GM23338 (cell line): ENCODE measurements at regions not wholly inside any gene's neighbourhood (a gene's known extent, or its start where the extent isn't known, plus 50 kb on each side); places are given as distances from the start of the nearest gene placed in this dataset.

ENCODE experiments used
- ATAC-seq: fragments of 200-7000 bp; cut with Tn5 transposase; 3 replicates; pipeline ENCODE4 v1.9.1; 2020
- DNase-seq: peaks from one replicate; pipeline ENCODE4 v3.0.0-alpha.2; 2015; ENCODE audit warnings: low spot score
- H2AFZ ChIP-seq: fragments of 200-600 bp; sonication (generic); 2 replicates; pipeline ENCODE4 v1.8.0; 2016; ENCODE audit warnings: antibody characterized with exemption, mild to moderate bottlenecking, moderate library complexity
- H3F3A ChIP-seq: fragments of 200-600 bp; sonication (generic); replicated peaks from 2 replicates; pipeline ENCODE4 v1.8.0; 2017; ENCODE audit warnings: antibody characterized with exemption, mixed run types, low read depth
- H3K27ac ChIP-seq: fragments of 200-600 bp; sonication (generic); 2 replicates; pipeline ENCODE4 v1.6.1; 2016; ENCODE audit warnings: low read depth
- H3K27me3 ChIP-seq: fragments of 200-600 bp; sonication (generic); 2 replicates; pipeline ENCODE4 v1.8.0; 2016; ENCODE audit warnings: mild to moderate bottlenecking, mixed run types, moderate library complexity; ENCODE audit not compliant: insufficient read depth
- H3K36me3 ChIP-seq: fragments of 200-600 bp; sonication (generic); 2 replicates; pipeline ENCODE4 v1.8.0; 2016; ENCODE audit warnings: mild to moderate bottlenecking; ENCODE audit not compliant: insufficient read depth
- H3K4me1 ChIP-seq: fragments of 200-600 bp; sonication (generic); 2 replicates; pipeline ENCODE4 v1.8.0; 2016; ENCODE audit warnings: mild to moderate bottlenecking, moderate library complexity; ENCODE audit not compliant: insufficient read depth
- H3K4me2 ChIP-seq: fragments of 200-600 bp; sonication (generic); 2 replicates; pipeline ENCODE4 v1.7.1; 2017; ENCODE audit warnings: mixed run types
- H3K4me3 ChIP-seq: fragments of 200-600 bp; sonication (generic); 2 replicates; pipeline ENCODE4 v1.6.1; 2016; ENCODE audit warnings: mixed run types
- H3K79me2 ChIP-seq: fragments of 200-600 bp; sonication (generic); replicated peaks from 2 replicates; pipeline ENCODE4 v1.8.0; 2017; ENCODE audit warnings: mild to moderate bottlenecking; ENCODE audit not compliant: insufficient read depth
- H3K9me2 ChIP-seq: fragments of 200-600 bp; sonication (generic); 2 replicates; pipeline ENCODE4 v1.8.0; 2017; ENCODE audit not compliant: insufficient read depth
- H4K20me1 ChIP-seq: fragments of 200-600 bp; sonication (generic); replicated peaks from 2 replicates; pipeline ENCODE4 v1.8.0; 2017; ENCODE audit warnings: mild to moderate bottlenecking; ENCODE audit not compliant: insufficient read depth
- H3K27ac Mint-ChIP-seq: 2 replicates; pipeline ENCODE4 v1.8.0; 2020; ENCODE audit warnings: inconsistent platforms, mild to moderate bottlenecking, moderate library complexity, mixed read lengths
- H3K27me3 Mint-ChIP-seq: 3 replicates; pipeline ENCODE4 v1.8.0; 2022; ENCODE audit warnings: low read depth, mild to moderate bottlenecking, moderate library complexity, mixed read lengths, inconsistent platforms; ENCODE audit not compliant: insufficient read depth, poor library complexity
- H3K36me3 Mint-ChIP-seq: 3 replicates; pipeline ENCODE4 v1.8.0; 2021; ENCODE audit warnings: low read depth, mild to moderate bottlenecking, inconsistent platforms, moderate library complexity, mixed read lengths
- H3K4me1 Mint-ChIP-seq: 3 replicates; pipeline ENCODE4 v1.8.0; 2020; ENCODE audit warnings: mild to moderate bottlenecking, inconsistent platforms, mixed read lengths
- H3K4me3 Mint-ChIP-seq: 3 replicates; pipeline ENCODE4 v1.8.0; 2021; ENCODE audit warnings: moderate library complexity, mild to moderate bottlenecking, inconsistent platforms, mixed read lengths
- H3K9me3 Mint-ChIP-seq: 3 replicates; pipeline ENCODE4 v1.8.0; 2020; ENCODE audit warnings: moderate library complexity, mild to moderate bottlenecking, inconsistent platforms, mixed read lengths
- CREB1 ChIP-seq: fragments of 250-450 bp; sonication (Bioruptor Pico); IDR thresholded peaks from 2 replicates; pipeline ENCODE4 v1.5.0; 2020; ENCODE audit warnings: low read depth, mild to moderate bottlenecking, moderate library complexity
- CTCF ChIP-seq, 2 experiments: fragments of 200-600 bp in 1 of 2; sonication (generic) in 1 of 2; conservative IDR thresholded peaks; 2 replicates each; pipeline versions ENCODE4 v1.5.1 to v1.6.1; 2016 to 2017; ENCODE audit warnings: antibody characterized with exemption in 2 of 2, low read depth in 2 of 2, mild to moderate bottlenecking in 2 of 2, moderate library complexity in 1 of 2
- ETS1 ChIP-seq: IDR thresholded peaks from 2 replicates; pipeline ENCODE4 v1.6.1; 2016; ENCODE audit warnings: antibody characterized with exemption
- EZH2 ChIP-seq: fragments of 200-600 bp; sonication (generic); IDR thresholded peaks from one replicate; pipeline ENCODE4 v1.8.0; 2017; ENCODE audit warnings: antibody characterized with exemption, mild to moderate bottlenecking, low read depth; ENCODE audit not compliant: unreplicated experiment
- EZH2phosphoT487 ChIP-seq: fragments of 200-600 bp; sonication (generic); IDR thresholded peaks from one replicate; pipeline ENCODE4 v1.8.1; 2018; ENCODE audit warnings: antibody characterized with exemption; ENCODE audit not compliant: unreplicated experiment
- JUNB ChIP-seq: IDR thresholded peaks from one replicate; pipeline ENCODE4 v1.6.1; 2016; ENCODE audit warnings: antibody characterized with exemption; ENCODE audit not compliant: unreplicated experiment
- NANOG ChIP-seq: IDR thresholded peaks from 2 replicates; pipeline ENCODE4 v1.6.1; 2016; ENCODE audit warnings: antibody characterized with exemption, borderline replicate concordance
- POLR2AphosphoS5 ChIP-seq: IDR thresholded peaks from 2 replicates; pipeline ENCODE4 v1.6.1; 2016; ENCODE audit warnings: antibody characterized with exemption, low read depth
- STAT1 ChIP-seq: IDR thresholded peaks from one replicate; pipeline ENCODE4 v1.6.1; 2016; ENCODE audit warnings: antibody characterized with exemption; ENCODE audit not compliant: unreplicated experiment
- ZNF114 ChIP-seq: fragments of 250-450 bp; sonication (Bioruptor Pico); IDR thresholded peaks from 2 replicates; pipeline ENCODE4 v1.5.0; 2020; ENCODE audit warnings: mild to moderate bottlenecking, moderate library complexity
- ZNF331 ChIP-seq: fragments of 250-450 bp; sonication (Bioruptor Pico); IDR thresholded peaks from 2 replicates; pipeline ENCODE4 v1.5.0; 2020; ENCODE audit warnings: low read depth, mild to moderate bottlenecking, moderate library complexity
- ZNF462 ChIP-seq: fragments of 250-450 bp; sonication (Bioruptor Pico); IDR thresholded peaks from 2 replicates; pipeline ENCODE4 v1.5.0; 2020; ENCODE audit warnings: mild to moderate bottlenecking, moderate library complexity
- TF ChIP-seq, protein P1 (sequence below): IDR thresholded peaks from one replicate; pipeline ENCODE4 v1.6.1; 2018; ENCODE audit warnings: antibody characterized with exemption; ENCODE audit not compliant: unreplicated experiment

DNA sequence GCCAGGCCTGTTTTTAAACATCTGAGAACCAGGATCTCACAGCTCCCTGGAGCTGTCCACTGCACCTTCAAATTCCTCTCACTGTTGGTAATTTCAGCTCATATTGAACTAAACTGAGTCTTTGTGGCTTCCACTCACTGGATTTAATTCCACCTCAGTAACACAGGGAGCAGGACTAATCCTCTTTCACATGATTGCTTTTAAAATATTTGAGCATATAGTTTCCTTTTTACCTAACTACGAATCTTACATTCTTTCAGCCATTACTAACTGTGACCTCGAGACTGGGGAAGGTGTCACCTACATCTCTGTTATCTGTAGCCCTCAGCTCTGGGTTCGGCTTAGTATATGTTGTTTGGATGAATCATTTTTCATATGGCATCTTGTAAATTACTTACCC, 194.3 kb upstream of the C2CD4B start:
- ATAC-seq (no peak), DNase-seq (no peak)
- Histone ChIP-seq H3K27me3 (no peaks in the 10 kb centered on the region), H3K27ac (no peak overlapping the region), H3K36me3 (no peaks in the 10 kb centered on the region), H3K79me2 (no peaks in the 10 kb centered on the region), H2AFZ (no peak overlapping the region), H3K4me1 (no peaks in the 10 kb centered on the region), H4K20me1 (no peaks in the 10 kb centered on the region), H3K9me2 (no peaks in the 10 kb centered on the region), H3K4me3 (no peak overlapping the region), H3K4me2 (no peak overlapping the region), H3F3A (no peaks in the 10 kb centered on the region)
- TF ChIP-seq EZH2 (no peak), EZH2phosphoT487 (no peak), CTCF (conservative IDR thresholded peaks at IDR 0.05; ENCODE audit: low read depth in 2 of 2) (no peak), STAT1 (no peak), NANOG (no peak), ZNF462 (no peak), ZNF331 (CRISPR knock-in tag) (no peak), ZNF114 (CRISPR knock-in tag) (no peak), ETS1 (no peak), CREB1 (no peak), POLR2AphosphoS5 (no peak), JUNB (no peak)
- TF ChIP-seq, protein P1, sequence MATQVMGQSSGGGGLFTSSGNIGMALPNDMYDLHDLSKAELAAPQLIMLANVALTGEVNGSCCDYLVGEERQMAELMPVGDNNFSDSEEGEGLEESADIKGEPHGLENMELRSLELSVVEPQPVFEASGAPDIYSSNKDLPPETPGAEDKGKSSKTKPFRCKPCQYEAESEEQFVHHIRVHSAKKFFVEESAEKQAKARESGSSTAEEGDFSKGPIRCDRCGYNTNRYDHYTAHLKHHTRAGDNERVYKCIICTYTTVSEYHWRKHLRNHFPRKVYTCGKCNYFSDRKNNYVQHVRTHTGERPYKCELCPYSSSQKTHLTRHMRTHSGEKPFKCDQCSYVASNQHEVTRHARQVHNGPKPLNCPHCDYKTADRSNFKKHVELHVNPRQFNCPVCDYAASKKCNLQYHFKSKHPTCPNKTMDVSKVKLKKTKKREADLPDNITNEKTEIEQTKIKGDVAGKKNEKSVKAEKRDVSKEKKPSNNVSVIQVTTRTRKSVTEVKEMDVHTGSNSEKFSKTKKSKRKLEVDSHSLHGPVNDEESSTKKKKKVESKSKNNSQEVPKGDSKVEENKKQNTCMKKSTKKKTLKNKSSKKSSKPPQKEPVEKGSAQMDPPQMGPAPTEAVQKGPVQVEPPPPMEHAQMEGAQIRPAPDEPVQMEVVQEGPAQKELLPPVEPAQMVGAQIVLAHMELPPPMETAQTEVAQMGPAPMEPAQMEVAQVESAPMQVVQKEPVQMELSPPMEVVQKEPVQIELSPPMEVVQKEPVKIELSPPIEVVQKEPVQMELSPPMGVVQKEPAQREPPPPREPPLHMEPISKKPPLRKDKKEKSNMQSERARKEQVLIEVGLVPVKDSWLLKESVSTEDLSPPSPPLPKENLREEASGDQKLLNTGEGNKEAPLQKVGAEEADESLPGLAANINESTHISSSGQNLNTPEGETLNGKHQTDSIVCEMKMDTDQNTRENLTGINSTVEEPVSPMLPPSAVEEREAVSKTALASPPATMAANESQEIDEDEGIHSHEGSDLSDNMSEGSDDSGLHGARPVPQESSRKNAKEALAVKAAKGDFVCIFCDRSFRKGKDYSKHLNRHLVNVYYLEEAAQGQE = no peak
- Mint-ChIP-seq H3K4me1 (peaks cover 2% of the 10 kb centered on the region; the same call in 1 of the 3 replicates), H3K4me3 (no peak overlapping the region), H3K36me3 (no peaks in the 10 kb centered on the region), H3K27me3 (peaks cover 11% of the 10 kb centered on the region), H3K27ac (no peak overlapping the region), H3K9me3 (no peaks in the 10 kb centered on the region)
